Ascending aorta (tissue), 2 donors: ENCODE measurements at regions not wholly inside any gene's neighbourhood (a gene's known extent, or its start where the extent isn't known, plus 50 kb on each side); places are given as distances from the start of the nearest gene placed in this dataset.

Experiments used
- DNase-seq, 2 donors: peaks; one replicate each; pipeline ENCODE4 v3.0.0-alpha.2; 2019; ENCODE audit warnings: low spot score in 2 of 2
- H3K27ac ChIP-seq, 2 donors: fragments of 200-600 bp; sonication (generic); one replicate each; pipeline ENCODE4 v1.5.1; 2016 to 2017; ENCODE audit warnings: mild to moderate bottlenecking in 1 of 2
- H3K27me3 ChIP-seq: fragments of 200-600 bp; sonication (generic); one replicate; pipeline ENCODE4 v1.5.1; 2017
- H3K36me3 ChIP-seq, 2 donors: fragments of 200-600 bp; sonication (generic); one replicate each; pipeline ENCODE4 v1.5.1; 2016
- H3K4me1 ChIP-seq, 2 donors: fragments of 200-600 bp; sonication (generic); one replicate each; pipeline ENCODE4 v1.5.1; 2016 to 2017; ENCODE audit warnings: mild to moderate bottlenecking in 1 of 2
- H3K4me3 ChIP-seq, 2 donors: fragments of 200-600 bp; sonication (generic); one replicate each; pipeline ENCODE4 v1.5.1; 2016 to 2017; ENCODE audit warnings: mild to moderate bottlenecking in 1 of 2
- H3K9me3 ChIP-seq, 2 donors: fragments of 200-600 bp; sonication (generic); one replicate each; pipeline ENCODE4 v1.5.1; 2016
- intact Hi-C: fragments of 100-400 bp; cut with DNase I; formaldehyde crosslinking; loops from one replicate; pipeline ENCODE4 v1.15.1; 2023
- TF ChIP-seq, protein P1 (sequence below), 3 experiments: fragments of 200-600 bp in 2 of 3; fragments of 450-650 bp in 1 of 3; sonication (generic) in 2 of 3; IDR thresholded peaks; one replicate each; pipeline ENCODE4 v1.5.1; 2016 to 2019; ENCODE audit warnings: antibody characterized with exemption in 3 of 3, mild to moderate bottlenecking in 1 of 3, moderate library complexity in 1 of 3

DNA sequence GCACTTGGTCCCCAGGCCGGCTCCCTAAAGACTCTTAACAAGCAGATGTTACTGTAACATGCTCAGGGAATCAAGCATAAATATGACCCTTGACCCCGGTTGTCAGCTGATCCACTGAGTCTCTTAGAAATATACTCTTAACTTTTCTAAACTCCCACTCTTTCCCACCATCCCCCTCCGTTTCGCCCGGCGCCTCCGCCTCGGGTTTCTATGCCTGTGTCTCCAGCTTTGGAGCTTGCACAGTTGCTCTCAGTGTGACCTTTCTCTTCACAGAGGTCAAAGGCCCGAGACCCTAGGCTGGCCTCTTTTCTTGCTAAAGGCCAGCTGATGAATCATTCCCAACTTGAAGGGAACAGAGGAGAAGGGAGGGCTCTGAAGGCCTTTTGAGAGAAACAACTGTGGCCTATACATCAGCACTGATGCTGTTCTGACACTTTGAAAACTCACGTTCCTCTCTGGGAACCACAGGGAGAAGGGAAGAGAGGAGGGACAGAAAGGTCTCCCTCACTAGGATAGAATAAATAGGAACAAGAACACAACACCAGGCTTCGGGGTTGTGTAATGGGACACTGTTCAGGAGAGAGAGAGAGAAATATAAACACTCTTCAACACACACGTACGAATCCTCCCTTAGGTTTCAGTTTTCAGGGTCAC is 484.5 kb upstream of the NR2F2 start:
- TF ChIP-seq, protein P1, sequence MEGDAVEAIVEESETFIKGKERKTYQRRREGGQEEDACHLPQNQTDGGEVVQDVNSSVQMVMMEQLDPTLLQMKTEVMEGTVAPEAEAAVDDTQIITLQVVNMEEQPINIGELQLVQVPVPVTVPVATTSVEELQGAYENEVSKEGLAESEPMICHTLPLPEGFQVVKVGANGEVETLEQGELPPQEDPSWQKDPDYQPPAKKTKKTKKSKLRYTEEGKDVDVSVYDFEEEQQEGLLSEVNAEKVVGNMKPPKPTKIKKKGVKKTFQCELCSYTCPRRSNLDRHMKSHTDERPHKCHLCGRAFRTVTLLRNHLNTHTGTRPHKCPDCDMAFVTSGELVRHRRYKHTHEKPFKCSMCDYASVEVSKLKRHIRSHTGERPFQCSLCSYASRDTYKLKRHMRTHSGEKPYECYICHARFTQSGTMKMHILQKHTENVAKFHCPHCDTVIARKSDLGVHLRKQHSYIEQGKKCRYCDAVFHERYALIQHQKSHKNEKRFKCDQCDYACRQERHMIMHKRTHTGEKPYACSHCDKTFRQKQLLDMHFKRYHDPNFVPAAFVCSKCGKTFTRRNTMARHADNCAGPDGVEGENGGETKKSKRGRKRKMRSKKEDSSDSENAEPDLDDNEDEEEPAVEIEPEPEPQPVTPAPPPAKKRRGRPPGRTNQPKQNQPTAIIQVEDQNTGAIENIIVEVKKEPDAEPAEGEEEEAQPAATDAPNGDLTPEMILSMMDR (IDR thresholded peaks at IDR 0.05) = no peak
- peak overlapping the region in 1 of 2 donors; percentile 1 for H3K27ac ChIP-seq
- intact Hi-C loops = loop anchor here (10.0 kb wide), 1 partner anchor 241 kb away; no protein-coding TSS in a partner anchor
- no peaks in the 10 kb centered on the region for H3K36me3 ChIP-seq
- no peak for DNase-seq
- no peak overlapping the region for H3K4me3 ChIP-seq
- no peaks in the 10 kb centered on the region for H3K27me3 ChIP-seq
- peaks cover 0 to 5% of the 10 kb centered on the region in 2 donors for H3K9me3 ChIP-seq
- H3K4me1 ChIP-seq = no peaks in the 10 kb centered on the region

DNA sequence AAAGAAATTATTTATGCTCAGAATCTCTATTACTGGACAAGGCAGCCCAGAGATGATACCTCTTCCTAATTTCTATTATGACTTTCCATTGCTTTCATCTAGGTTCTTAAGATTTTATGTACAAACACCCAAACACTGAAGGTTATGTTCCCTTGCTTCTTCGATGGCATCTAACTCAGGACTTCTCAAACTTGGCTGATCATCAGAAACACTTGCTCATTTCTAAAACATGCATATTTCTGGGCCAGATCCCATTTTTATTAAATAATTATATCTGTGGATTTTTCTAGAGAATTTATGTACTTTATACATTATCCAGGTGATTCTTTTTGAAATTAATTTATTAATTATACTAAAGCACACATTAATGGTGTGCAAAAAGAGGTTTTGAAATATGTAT is 482.4 kb upstream of the NR2F2 start:
- no peaks in the 10 kb centered on the region for H3K36me3 ChIP-seq
- TF ChIP-seq, protein P1 (IDR thresholded peaks at IDR 0.05) = no peak
- no peak overlapping the region for H3K4me3 ChIP-seq
- H3K27me3 ChIP-seq = no peaks in the 10 kb centered on the region
- no peak for DNase-seq
- intact Hi-C loops = loop anchor here (10.0 kb wide), 1 partner anchor 243 kb away; no protein-coding TSS in a partner anchor
- H3K27ac ChIP-seq = no peak overlapping the region
- H3K4me1 ChIP-seq = no peaks in the 10 kb centered on the region
- no peaks in the 10 kb centered on the region for H3K9me3 ChIP-seq

DNA sequence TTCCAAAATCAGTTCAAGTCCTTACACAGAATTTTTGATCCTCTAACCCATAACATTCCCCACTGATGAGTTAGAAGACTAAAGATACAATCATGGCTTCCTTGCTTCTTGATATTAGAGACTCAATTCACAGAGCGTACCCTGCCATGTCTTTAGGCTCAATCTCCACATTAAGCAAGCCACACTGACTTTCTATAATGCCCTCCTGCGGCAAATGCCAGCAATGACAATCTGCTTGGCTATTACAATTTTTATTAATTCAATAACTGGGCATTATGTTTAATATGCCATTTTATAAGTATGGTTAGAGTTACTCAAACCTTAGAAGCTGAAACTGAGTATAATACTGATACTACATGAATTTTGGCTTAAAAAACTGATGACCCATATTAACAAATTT is 479.7 kb upstream of the NR2F2 start:
- H3K9me3 ChIP-seq = no peaks in the 10 kb centered on the region
- TF ChIP-seq, protein P1 (IDR thresholded peaks at IDR 0.05) = no peak
- intact Hi-C loops = loop anchor here (10.0 kb wide), 1 partner anchor 436 kb away; no protein-coding TSS in a partner anchor
- H3K4me3 ChIP-seq = no peak overlapping the region
- H3K27me3 ChIP-seq = no peaks in the 10 kb centered on the region
- no peak for DNase-seq
- no peak overlapping the region for H3K27ac ChIP-seq
- H3K36me3 ChIP-seq = no peaks in the 10 kb centered on the region
- no peaks in the 10 kb centered on the region for H3K4me1 ChIP-seq

DNA sequence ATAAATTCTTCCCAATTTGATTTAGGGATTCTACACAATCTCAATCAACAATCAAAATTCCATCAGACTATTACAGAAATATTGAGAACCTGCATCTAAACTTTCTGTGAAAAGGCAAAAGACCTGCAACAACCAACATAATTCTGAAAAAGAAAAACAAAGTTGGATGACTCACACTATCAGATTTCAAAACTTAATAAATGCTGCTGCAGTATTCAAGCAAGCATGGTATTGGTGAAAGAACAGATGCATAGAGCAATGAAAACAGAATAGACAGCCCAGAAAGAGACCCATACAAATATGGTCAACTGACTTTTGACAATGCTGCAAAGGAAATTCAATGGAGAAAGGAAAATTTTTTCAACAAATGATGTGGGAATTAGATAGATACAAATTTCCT is 477.1 kb upstream of the NR2F2 start:
- Histone ChIP-seq H3K4me1 (no peaks in the 10 kb centered on the region), H3K27ac (no peak overlapping the region), H3K4me3 (no peak overlapping the region), H3K9me3 (no peaks in the 10 kb centered on the region), H3K36me3 (no peaks in the 10 kb centered on the region), H3K27me3 (no peaks in the 10 kb centered on the region)
- no peak for DNase-seq
- intact Hi-C loops = loop anchor here (10.0 kb wide), 1 partner anchor 439 kb away; no protein-coding TSS in a partner anchor
- TF ChIP-seq, protein P1 (IDR thresholded peaks at IDR 0.05) = no peak

DNA sequence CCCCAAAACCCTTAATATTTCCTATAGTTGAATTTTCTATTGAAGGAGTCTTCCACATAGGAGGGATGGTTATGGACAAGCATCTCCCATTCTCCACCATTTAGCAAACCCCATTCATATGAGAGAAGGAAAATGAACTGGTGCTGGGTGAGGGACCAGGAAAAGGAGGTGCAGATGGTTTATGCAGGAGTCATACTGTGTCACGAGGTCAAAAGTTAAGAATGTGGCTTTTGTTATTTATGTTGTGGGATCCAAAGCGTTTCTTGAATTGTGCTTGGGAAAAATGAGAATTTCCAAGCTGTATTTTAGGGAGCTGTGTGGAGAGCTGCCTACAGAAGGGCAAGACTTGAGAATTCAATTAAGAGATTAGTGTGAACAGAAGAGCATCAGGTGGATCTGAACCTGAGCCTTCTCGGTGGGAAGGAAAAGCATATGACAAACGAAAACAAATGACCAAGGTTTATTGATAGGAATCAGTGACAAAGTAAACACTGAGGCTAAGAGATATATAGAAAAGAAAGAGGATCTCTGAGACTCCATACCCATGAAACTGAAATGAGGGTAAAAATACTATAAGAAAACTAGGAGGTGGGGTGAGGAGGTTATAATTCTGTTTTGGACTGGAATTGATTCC is 473.3 kb upstream of the NR2F2 start:
- H3K36me3 ChIP-seq = no peaks in the 10 kb centered on the region
- H3K4me1 ChIP-seq = no peaks in the 10 kb centered on the region
- H3K27me3 ChIP-seq = no peaks in the 10 kb centered on the region
- H3K4me3 ChIP-seq = no peak overlapping the region
- TF ChIP-seq, protein P1 (IDR thresholded peaks at IDR 0.05) = no peak
- intact Hi-C loops = loop anchor here (10.0 kb wide), 1 partner anchor 442 kb away; no protein-coding TSS in a partner anchor
- H3K9me3 ChIP-seq = no peaks in the 10 kb centered on the region
- no peak overlapping the region for H3K27ac ChIP-seq
- DNase-seq = no peak
